ENCODE measurements at regions not wholly inside any gene's neighbourhood (a gene's known extent, or its start where the extent isn't known, plus 50 kb on each side); places are given as distances from the start of the nearest gene placed in this dataset.

DNA sequence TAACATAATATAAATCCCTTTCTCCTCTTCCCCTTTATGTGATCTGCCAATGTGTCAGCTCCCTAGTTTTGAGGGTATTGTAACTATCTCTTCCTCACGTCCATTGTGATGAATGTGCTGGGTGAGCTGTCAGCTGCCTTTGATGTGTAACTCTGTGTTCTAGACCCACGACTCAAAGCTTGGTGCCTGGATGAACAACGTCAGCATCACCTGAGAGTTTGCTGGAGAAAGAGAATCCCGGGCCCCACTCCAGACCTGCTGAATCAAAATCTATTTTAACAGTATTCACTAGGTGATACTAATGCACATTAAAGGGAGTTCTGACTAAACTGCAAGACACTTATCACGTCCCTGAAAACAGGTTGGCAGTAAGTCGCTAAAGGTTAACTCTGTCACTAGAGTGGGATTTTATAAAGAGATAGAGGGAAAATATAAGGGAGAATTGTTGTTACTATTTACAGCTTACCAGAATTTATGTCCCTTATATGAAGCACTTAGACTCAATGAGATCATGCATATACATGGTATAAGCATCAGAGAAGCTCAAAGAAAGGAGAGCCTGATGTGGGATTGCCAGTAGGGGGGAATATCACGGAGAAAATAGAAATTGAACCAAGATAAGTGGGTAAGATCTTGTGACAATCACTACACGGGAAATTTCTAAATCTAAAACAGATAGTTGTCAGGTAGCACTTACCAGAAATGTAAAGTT, 423.8 kb upstream of the SLC30A5 start:
- Histone ChIP-seq H3K4me3 (no peak overlapping the region), H2AFZ (no peak overlapping the region), H3F3A (replicated peaks; ENCODE audit: low read depth) (no peaks in the 10 kb centered on the region), H3K4me1 (ENCODE audit: insufficient read depth) (peaks cover 3% of the 10 kb centered on the region; the same call in 1 of the 2 replicates), H3K27ac (ENCODE audit: low read depth) (no peak overlapping the region), H3K9me2 (ENCODE audit: insufficient read depth) (peaks cover 6% of the 10 kb centered on the region; the same call in 1 of the 2 replicates), H3K27me3 (ENCODE audit: insufficient read depth) (no peaks in the 10 kb centered on the region), H3K4me2 (no peak overlapping the region), H4K20me1 (replicated peaks; ENCODE audit: insufficient read depth) (no peaks in the 10 kb centered on the region), H3K79me2 (replicated peaks; ENCODE audit: insufficient read depth) (no peaks in the 10 kb centered on the region), H3K36me3 (ENCODE audit: insufficient read depth) (no peaks in the 10 kb centered on the region)
- DNase-seq (ENCODE audit: low spot score) (no peak), ATAC-seq (no peak)
- TF ChIP-seq JUNB (IDR thresholded peaks at IDR 0.05; ENCODE audit: unreplicated experiment): no peak
- TF ChIP-seq ZNF331 (CRISPR knock-in tag; IDR thresholded peaks at IDR 0.05; ENCODE audit: low read depth): no peak
- TF ChIP-seq, protein P1, sequence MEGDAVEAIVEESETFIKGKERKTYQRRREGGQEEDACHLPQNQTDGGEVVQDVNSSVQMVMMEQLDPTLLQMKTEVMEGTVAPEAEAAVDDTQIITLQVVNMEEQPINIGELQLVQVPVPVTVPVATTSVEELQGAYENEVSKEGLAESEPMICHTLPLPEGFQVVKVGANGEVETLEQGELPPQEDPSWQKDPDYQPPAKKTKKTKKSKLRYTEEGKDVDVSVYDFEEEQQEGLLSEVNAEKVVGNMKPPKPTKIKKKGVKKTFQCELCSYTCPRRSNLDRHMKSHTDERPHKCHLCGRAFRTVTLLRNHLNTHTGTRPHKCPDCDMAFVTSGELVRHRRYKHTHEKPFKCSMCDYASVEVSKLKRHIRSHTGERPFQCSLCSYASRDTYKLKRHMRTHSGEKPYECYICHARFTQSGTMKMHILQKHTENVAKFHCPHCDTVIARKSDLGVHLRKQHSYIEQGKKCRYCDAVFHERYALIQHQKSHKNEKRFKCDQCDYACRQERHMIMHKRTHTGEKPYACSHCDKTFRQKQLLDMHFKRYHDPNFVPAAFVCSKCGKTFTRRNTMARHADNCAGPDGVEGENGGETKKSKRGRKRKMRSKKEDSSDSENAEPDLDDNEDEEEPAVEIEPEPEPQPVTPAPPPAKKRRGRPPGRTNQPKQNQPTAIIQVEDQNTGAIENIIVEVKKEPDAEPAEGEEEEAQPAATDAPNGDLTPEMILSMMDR (conservative IDR thresholded peaks at IDR 0.05; ENCODE audit: low read depth in 2 of 2): no peak
- TF ChIP-seq POLR2AphosphoS5 (IDR thresholded peaks at IDR 0.05; ENCODE audit: low read depth): no peak
- TF ChIP-seq, protein P2, sequence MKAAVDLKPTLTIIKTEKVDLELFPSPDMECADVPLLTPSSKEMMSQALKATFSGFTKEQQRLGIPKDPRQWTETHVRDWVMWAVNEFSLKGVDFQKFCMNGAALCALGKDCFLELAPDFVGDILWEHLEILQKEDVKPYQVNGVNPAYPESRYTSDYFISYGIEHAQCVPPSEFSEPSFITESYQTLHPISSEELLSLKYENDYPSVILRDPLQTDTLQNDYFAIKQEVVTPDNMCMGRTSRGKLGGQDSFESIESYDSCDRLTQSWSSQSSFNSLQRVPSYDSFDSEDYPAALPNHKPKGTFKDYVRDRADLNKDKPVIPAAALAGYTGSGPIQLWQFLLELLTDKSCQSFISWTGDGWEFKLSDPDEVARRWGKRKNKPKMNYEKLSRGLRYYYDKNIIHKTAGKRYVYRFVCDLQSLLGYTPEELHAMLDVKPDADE (IDR thresholded peaks at IDR 0.05): no peak
- no peak for TF ChIP-seq CREB1 (CRISPR knock-in tag; IDR thresholded peaks at IDR 0.05; ENCODE audit: low read depth)
- no peak for TF ChIP-seq EZH2 (IDR thresholded peaks at IDR 0.05; ENCODE audit: low read depth, unreplicated experiment)
- no peak for TF ChIP-seq STAT1 (IDR thresholded peaks at IDR 0.05; ENCODE audit: unreplicated experiment)
- TF ChIP-seq, protein P3, sequence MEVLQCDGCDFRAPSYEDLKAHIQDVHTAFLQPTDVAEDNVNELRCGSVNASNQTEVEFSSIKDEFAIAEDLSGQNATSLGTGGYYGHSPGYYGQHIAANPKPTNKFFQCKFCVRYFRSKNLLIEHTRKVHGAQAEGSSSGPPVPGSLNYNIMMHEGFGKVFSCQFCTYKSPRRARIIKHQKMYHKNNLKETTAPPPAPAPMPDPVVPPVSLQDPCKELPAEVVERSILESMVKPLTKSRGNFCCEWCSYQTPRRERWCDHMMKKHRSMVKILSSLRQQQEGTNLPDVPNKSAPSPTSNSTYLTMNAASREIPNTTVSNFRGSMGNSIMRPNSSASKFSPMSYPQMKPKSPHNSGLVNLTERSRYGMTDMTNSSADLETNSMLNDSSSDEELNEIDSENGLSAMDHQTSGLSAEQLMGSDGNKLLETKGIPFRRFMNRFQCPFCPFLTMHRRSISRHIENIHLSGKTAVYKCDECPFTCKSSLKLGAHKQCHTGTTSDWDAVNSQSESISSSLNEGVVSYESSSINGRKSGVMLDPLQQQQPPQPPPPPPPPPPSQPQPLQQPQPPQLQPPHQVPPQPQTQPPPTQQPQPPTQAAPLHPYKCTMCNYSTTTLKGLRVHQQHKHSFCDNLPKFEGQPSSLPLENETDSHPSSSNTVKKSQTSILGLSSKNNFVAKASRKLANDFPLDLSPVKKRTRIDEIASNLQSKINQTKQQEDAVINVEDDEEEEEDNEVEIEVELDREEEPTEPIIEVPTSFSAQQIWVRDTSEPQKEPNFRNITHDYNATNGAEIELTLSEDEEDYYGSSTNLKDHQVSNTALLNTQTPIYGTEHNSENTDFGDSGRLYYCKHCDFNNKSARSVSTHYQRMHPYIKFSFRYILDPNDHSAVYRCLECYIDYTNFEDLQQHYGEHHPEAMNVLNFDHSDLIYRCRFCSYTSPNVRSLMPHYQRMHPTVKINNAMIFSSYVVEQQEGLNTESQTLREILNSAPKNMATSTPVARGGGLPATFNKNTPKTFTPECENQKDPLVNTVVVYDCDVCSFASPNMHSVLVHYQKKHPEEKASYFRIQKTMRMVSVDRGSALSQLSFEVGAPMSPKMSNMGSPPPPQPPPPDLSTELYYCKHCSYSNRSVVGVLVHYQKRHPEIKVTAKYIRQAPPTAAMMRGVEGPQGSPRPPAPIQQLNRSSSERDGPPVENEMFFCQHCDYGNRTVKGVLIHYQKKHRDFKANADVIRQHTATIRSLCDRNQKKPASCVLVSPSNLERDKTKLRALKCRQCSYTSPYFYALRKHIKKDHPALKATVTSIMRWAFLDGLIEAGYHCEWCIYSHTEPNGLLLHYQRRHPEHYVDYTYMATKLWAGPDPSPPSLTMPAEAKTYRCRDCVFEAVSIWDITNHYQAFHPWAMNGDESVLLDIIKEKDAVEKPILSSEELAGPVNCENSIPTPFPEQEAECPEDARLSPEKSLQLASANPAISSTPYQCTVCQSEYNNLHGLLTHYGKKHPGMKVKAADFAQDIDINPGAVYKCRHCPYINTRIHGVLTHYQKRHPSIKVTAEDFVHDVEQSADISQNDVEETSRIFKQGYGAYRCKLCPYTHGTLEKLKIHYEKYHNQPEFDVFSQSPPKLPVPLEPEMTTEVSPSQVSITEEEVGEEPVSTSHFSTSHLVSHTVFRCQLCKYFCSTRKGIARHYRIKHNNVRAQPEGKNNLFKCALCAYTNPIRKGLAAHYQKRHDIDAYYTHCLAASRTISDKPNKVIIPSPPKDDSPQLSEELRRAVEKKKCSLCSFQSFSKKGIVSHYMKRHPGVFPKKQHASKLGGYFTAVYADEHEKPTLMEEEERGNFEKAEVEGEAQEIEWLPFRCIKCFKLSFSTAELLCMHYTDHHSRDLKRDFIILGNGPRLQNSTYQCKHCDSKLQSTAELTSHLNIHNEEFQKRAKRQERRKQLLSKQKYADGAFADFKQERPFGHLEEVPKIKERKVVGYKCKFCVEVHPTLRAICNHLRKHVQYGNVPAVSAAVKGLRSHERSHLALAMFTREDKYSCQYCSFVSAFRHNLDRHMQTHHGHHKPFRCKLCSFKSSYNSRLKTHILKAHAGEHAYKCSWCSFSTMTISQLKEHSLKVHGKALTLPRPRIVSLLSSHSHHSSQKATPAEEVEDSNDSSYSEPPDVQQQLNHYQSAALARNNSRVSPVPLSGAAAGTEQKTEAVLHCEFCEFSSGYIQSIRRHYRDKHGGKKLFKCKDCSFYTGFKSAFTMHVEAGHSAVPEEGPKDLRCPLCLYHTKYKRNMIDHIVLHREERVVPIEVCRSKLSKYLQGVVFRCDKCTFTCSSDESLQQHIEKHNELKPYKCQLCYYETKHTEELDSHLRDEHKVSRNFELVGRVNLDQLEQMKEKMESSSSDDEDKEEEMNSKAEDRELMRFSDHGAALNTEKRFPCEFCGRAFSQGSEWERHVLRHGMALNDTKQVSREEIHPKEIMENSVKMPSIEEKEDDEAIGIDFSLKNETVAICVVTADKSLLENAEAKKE (CRISPR knock-in tag; IDR thresholded peaks at IDR 0.05): no peak
- TF ChIP-seq EZH2phosphoT487 (IDR thresholded peaks at IDR 0.05; ENCODE audit: unreplicated experiment): no peak
- TF ChIP-seq, protein P4, sequence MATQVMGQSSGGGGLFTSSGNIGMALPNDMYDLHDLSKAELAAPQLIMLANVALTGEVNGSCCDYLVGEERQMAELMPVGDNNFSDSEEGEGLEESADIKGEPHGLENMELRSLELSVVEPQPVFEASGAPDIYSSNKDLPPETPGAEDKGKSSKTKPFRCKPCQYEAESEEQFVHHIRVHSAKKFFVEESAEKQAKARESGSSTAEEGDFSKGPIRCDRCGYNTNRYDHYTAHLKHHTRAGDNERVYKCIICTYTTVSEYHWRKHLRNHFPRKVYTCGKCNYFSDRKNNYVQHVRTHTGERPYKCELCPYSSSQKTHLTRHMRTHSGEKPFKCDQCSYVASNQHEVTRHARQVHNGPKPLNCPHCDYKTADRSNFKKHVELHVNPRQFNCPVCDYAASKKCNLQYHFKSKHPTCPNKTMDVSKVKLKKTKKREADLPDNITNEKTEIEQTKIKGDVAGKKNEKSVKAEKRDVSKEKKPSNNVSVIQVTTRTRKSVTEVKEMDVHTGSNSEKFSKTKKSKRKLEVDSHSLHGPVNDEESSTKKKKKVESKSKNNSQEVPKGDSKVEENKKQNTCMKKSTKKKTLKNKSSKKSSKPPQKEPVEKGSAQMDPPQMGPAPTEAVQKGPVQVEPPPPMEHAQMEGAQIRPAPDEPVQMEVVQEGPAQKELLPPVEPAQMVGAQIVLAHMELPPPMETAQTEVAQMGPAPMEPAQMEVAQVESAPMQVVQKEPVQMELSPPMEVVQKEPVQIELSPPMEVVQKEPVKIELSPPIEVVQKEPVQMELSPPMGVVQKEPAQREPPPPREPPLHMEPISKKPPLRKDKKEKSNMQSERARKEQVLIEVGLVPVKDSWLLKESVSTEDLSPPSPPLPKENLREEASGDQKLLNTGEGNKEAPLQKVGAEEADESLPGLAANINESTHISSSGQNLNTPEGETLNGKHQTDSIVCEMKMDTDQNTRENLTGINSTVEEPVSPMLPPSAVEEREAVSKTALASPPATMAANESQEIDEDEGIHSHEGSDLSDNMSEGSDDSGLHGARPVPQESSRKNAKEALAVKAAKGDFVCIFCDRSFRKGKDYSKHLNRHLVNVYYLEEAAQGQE (IDR thresholded peaks at IDR 0.05; ENCODE audit: unreplicated experiment): no peak
- no peak for TF ChIP-seq NANOG (IDR thresholded peaks at IDR 0.05; ENCODE audit: borderline replicate concordance)
- no peak for TF ChIP-seq ZNF114 (CRISPR knock-in tag; IDR thresholded peaks at IDR 0.05)
- no peak overlapping the region for H3K27ac Mint-ChIP-seq
- H3K36me3 Mint-ChIP-seq (ENCODE audit: low read depth): no peaks in the 10 kb centered on the region; the same call in 2 of the 3 replicates
- no peak overlapping the region for H3K4me3 Mint-ChIP-seq
- no peaks in the 10 kb centered on the region; the same call in 2 of the 3 replicates for H3K9me3 Mint-ChIP-seq
- no peaks in the 10 kb centered on the region for H3K27me3 Mint-ChIP-seq (ENCODE audit: insufficient read depth, low read depth, poor library complexity)
- peaks cover 15% of the 10 kb centered on the region; the same call in 2 of the 3 replicates for H3K4me1 Mint-ChIP-seq

Data from GM23338 (cell line).